D721Med (cell line): ENCODE measurements at regions not wholly inside any gene's neighbourhood (a gene's known extent, or its start where the extent isn't known, plus 50 kb on each side); places are given as distances from the start of the nearest gene placed in this dataset.

Experiments used
- DNase-seq: peaks from one replicate; pipeline ENCODE4 v3.0.0; 2011; ENCODE audit warnings: low spot score; ENCODE audit not compliant: insufficient read length
- FAIRE-seq: peaks from 2 replicates; lab custom pipeline; 2011; peaks lifted over from hg19 to GRCh38; lab: Jason Lieb, UNC
- TF ChIP-seq, protein P1 (sequence below): IDR thresholded peaks from 2 replicates; pipeline ENCODE4 v1.5.1; 2012; ENCODE audit warnings: mild to moderate bottlenecking, control low read depth; ENCODE audit not compliant: insufficient read depth; ENCODE audit errors: missing control alignments

DNA sequence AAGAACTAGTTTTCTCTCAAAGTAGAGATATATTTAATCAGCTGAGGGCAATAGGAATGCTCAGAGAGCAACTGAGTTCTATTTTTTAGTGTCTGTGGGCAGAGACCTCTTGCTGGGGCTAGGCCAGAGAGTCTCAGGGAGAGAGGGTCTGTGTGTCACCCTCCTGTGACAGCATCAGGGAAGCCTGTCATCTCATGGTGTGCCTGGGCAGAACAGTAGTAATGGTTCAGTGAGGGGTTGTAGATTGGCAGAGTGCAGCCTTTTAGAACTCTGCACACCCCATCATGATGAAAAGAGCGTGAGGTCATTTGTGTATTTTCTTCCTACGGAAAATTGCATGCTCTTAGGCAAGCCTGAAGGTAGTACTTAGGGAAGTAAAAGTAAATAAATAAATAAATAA, 1396.5 kb upstream of the AGA start:
- FAIRE-seq (no peak), DNase-seq (no peak)
- TF ChIP-seq, protein P1, sequence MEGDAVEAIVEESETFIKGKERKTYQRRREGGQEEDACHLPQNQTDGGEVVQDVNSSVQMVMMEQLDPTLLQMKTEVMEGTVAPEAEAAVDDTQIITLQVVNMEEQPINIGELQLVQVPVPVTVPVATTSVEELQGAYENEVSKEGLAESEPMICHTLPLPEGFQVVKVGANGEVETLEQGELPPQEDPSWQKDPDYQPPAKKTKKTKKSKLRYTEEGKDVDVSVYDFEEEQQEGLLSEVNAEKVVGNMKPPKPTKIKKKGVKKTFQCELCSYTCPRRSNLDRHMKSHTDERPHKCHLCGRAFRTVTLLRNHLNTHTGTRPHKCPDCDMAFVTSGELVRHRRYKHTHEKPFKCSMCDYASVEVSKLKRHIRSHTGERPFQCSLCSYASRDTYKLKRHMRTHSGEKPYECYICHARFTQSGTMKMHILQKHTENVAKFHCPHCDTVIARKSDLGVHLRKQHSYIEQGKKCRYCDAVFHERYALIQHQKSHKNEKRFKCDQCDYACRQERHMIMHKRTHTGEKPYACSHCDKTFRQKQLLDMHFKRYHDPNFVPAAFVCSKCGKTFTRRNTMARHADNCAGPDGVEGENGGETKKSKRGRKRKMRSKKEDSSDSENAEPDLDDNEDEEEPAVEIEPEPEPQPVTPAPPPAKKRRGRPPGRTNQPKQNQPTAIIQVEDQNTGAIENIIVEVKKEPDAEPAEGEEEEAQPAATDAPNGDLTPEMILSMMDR, result no peak

DNA sequence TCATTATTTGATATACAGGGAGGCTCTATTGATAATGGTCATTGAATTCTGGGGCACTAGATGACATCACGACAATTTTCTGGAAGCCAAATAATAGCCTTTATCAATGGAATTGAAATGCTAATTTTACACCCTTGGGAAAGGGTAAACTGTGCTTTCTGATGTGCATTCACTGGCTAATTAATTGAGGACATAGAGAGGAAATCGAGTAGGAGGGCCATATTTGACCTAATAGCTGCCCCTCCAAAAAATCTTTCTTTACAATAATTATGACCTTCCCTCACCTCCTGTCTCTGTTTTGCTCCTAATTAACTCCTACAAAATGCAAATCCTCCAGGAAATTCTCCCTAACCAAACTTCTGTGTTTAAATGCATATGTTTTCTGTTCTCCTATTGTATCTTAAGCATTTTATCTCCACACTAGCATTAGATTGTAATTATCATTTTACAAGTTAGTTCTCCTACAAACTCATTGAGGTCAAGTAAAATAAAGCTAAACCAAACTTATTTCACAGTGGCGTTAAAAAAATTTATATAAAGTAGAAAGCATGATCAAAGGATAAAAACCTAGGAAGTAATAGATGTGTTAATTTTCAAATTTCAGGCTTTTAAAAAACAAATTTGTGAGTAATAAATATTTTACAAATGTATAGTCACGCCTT, 1414.0 kb upstream of the AGA start:
- no peak for FAIRE-seq
- TF ChIP-seq, protein P1, result no peak

GRCh38 chr4:178871476-178871875, 1429.2 kb upstream of the AGA start:
- FAIRE-seq (no peak), DNase-seq (no peak)
- TF ChIP-seq, protein P1, result no peak

More for the DNA sequence above, 1414.0 kb upstream of the AGA start:
- no peak for DNase-seq

DNA sequence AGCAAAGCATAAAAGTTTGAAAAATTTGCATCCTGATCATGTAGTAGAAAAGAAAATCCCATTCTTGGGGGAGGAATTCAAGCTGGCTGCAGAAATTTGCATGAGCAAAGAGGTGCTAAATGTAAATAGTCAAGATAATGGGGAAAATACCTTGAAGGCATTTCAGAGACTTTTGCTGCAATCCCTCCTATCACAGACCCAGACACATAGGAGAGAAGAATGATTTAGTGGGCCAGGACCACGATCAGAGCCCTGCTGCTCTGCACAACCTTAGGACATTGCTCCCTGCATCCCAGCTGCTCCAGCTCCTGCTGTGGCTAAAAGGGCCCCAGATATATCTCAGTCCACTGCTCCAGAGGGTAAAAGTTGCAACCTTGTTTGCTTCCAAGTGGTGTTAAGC, 1439.7 kb upstream of the AGA start:
- FAIRE-seq (no peak), DNase-seq (no peak)
- TF ChIP-seq, protein P1, result no peak

DNA sequence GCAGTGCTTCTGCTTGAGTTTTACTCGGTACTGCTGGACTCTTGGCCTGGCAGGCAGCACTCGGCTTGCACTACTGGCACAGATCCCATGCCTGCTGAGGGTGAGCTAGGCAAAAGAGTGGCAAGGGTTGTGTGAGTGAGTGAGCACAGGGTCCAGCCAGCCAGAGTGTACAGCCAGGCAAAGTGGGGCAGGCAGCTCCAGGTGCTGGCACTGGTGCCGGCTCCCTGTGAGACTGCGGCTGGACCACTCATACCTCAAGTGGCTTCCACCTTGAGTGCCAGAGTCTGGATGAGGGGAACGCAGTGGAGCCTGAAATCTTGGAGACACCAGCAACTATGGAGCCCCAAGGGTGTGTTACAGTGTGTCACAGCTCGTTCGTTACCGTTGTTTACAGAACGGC, 1451.9 kb upstream of the AGA start:
- no peak for FAIRE-seq
- DNase-seq, result no peak
- TF ChIP-seq, protein P1, result no peak

DNA sequence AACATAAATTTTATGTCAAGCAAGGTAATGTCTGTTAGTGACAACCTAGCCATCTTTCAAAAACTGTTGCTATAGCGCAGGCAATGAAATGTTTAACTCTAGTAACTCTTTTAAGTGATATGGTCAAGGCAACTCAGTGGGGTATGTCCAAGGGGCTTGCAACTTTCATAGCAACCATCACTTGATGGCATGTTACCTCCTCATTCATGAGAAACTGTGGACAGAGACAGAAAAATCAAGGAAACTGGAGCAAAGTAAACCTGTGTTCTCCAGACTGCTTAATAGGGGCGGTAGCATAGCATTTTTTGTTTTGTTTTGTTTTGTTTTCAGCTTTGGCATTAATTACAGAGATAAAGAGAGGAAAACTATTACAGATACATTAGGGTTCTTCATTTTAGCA, 1456.8 kb upstream of the AGA start:
- DNase-seq, result no peak
- TF ChIP-seq, protein P1, result no peak
- FAIRE-seq, result no peak

DNA sequence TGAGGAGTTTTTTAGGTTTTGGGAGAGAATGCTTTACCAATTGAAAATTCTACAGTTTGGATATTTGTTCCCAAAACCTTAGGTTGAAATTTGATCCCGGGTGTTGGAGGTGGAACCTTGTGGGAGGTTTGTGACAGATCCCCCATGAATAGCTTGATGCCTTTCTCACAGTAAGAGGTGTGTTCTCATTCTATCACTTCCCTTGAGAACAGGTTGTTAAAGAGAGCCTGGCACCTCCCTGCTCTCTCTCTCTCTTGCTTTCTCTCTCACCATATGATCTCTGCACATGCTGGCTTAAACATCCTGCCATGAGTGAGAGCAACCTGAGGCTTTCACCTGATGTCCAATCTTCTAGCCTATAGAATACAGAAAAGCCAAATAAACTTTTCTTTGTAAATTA, 1475.5 kb upstream of the AGA start:
- no peak for FAIRE-seq
- TF ChIP-seq, protein P1, result no peak
- DNase-seq, result no peak
